Thymus (tissue), 11 donors: ENCODE measurements at regions not wholly inside any gene's neighbourhood (a gene's known extent, or its start where the extent isn't known, plus 50 kb on each side); places are given as distances from the start of the nearest gene placed in this dataset.
A peak's percentile ranks its signal among the peaks of the same experiment; 100 is the strongest.

ENCODE experiments used
- DNase-seq, 9 donors: peaks; one replicate each; pipeline ENCODE4 v3.0.0-alpha.2; 2013; ENCODE audit warnings: low spot score in 9 of 9, low read depth in 6 of 9, missing footprints in 1 of 9
- H3K27ac ChIP-seq, 2 donors: one replicate each; pipeline ENCODE4 v1.5.1; 2013; ENCODE audit warnings: control low read depth in 1 of 2, low read depth in 1 of 2, low read length in 1 of 2, mild to moderate bottlenecking in 1 of 2, moderate library complexity in 1 of 2
- H3K27me3 ChIP-seq, 2 donors: one replicate each; pipeline ENCODE4 v1.5.1; 2013; ENCODE audit warnings: low read length in 1 of 2; ENCODE audit not compliant: control insufficient read depth in 2 of 2, insufficient read depth in 1 of 2
- H3K36me3 ChIP-seq, 2 donors: one replicate each; pipeline ENCODE4 v1.5.1; 2013; ENCODE audit warnings: low read length in 1 of 2, mild to moderate bottlenecking in 1 of 2, moderate library complexity in 1 of 2; ENCODE audit not compliant: control insufficient read depth in 2 of 2, insufficient read depth in 2 of 2
- H3K4me1 ChIP-seq, 2 donors: one replicate each; pipeline ENCODE4 v1.5.1; 2013; ENCODE audit warnings: low read length in 2 of 2; ENCODE audit not compliant: control insufficient read depth in 2 of 2, insufficient read depth in 2 of 2
- H3K4me3 ChIP-seq, 2 donors: one replicate each; pipeline ENCODE4 v1.5.1; 2013; ENCODE audit warnings: low read length in 2 of 2, control low read depth in 1 of 2, mild to moderate bottlenecking in 1 of 2
- H3K9me3 ChIP-seq, 2 donors: one replicate each; pipeline ENCODE4 v1.5.1; 2013; ENCODE audit warnings: low read length in 1 of 2, mild to moderate bottlenecking in 1 of 2; ENCODE audit not compliant: control insufficient read depth in 2 of 2, insufficient read depth in 1 of 2
- WGBS: extraction: QIAGEN DNeasy Blood & Tissue Kit; methylation state at CpG from one replicate; pipeline ENCODE4 v1.1.7; 2013; 5-methylcytosine and 5-hydroxymethylcytosine counted together
- donor health status: healthy.

- no peak for DNase-seq
- WGBS, result 95% methylated on average over 9 of the region's 9 CpGs
- H3K4me1 ChIP-seq, result peaks cover 28 to 46% of the 10 kb centered on the region in 2 donors
- no peaks in the 10 kb centered on the region for H3K9me3 ChIP-seq
- peaks cover 0 to 3% of the 10 kb centered on the region in 2 donors for H3K27me3 ChIP-seq
- H3K4me3 ChIP-seq, result no peak overlapping the region
- no peaks in the 10 kb centered on the region for H3K36me3 ChIP-seq
- H3K27ac ChIP-seq, result no peak overlapping the region
Measured at GRCh38 chr22:48151641-48152040, 1389.2 kb downstream of the TBC1D22A start.

GRCh38 chr22:48147831-48148230, 1385.4 kb downstream of the TBC1D22A start:
- Histone ChIP-seq H3K9me3 (no peaks in the 10 kb centered on the region), H3K27me3 (peaks cover 0 to under 1% of the 10 kb centered on the region in 2 donors), H3K4me1 (peaks cover 27 to 37% of the 10 kb centered on the region in 2 donors), H3K27ac (no peak overlapping the region), H3K4me3 (no peak overlapping the region), H3K36me3 (no peaks in the 10 kb centered on the region)
- no peak for DNase-seq
- WGBS, result 90% methylated on average over 9 of the region's 9 CpGs

GRCh38 chr22:48147404-48147803, 1385.0 kb downstream of the TBC1D22A start:
- no peak overlapping the region for H3K4me3 ChIP-seq
- H3K36me3 ChIP-seq, result no peaks in the 10 kb centered on the region
- peaks cover 27 to 36% of the 10 kb centered on the region in 2 donors for H3K4me1 ChIP-seq
- WGBS, result 70% methylated on average over 4 of the region's 4 CpGs
- H3K27me3 ChIP-seq, result no peaks in the 10 kb centered on the region
- DNase-seq, result no peak
- H3K9me3 ChIP-seq, result no peaks in the 10 kb centered on the region
- no peak overlapping the region for H3K27ac ChIP-seq

- 17% methylated on average over 6 of the region's 6 CpGs for WGBS
- H3K27ac ChIP-seq, result no peak overlapping the region
- peaks cover 25 to 38% of the 10 kb centered on the region in 2 donors for H3K4me1 ChIP-seq
- no peak overlapping the region for H3K4me3 ChIP-seq
- no peaks in the 10 kb centered on the region for H3K27me3 ChIP-seq
- no peaks in the 10 kb centered on the region for H3K9me3 ChIP-seq
- no peak for DNase-seq
- no peaks in the 10 kb centered on the region for H3K36me3 ChIP-seq
Measured at GRCh38 chr22:48146426-48146825, 1384.0 kb downstream of the TBC1D22A start.

- Histone ChIP-seq H3K36me3 (no peaks in the 10 kb centered on the region), H3K4me3 (no peak overlapping the region), H3K4me1 (peaks cover 32 to 45% of the 10 kb centered on the region in 2 donors), H3K27ac (no peak overlapping the region), H3K27me3 (no peaks in the 10 kb centered on the region), H3K9me3 (no peaks in the 10 kb centered on the region)
- no peak for DNase-seq
- 26% methylated on average over 7 of the region's 7 CpGs for WGBS
Measured at GRCh38 chr22:48145738-48146137, 1383.3 kb downstream of the TBC1D22A start.

DNA sequence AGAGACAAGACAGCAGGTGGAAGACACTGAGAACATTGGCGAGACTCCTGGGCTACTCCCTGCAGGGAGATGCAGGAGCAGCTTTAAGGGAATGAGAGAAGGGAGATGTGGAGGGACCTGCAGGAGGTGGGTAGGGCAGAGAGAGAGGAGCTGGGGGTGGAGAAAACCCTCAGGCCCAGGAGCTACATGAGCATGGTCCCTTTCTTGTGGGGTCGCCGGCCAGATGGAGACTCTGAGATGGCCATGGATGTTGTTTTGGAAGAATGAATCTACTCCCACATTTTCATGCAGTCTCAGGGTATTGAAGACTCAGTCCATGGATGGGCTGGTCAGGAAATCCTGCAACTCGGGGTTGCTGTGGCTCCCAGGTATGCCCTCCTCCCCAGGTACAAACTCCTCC, 1381.9 kb downstream of the TBC1D22A start:
- H3K4me3 ChIP-seq, result no peak overlapping the region
- over 99% methylated on average over 4 of the region's 4 CpGs for WGBS
- no peak for DNase-seq
- H3K36me3 ChIP-seq, result no peaks in the 10 kb centered on the region
- H3K4me1 ChIP-seq, result peaks cover 46 to 59% of the 10 kb centered on the region in 2 donors
- no peaks in the 10 kb centered on the region for H3K9me3 ChIP-seq
- H3K27me3 ChIP-seq, result no peaks in the 10 kb centered on the region
- no peak overlapping the region for H3K27ac ChIP-seq

- H3K9me3 ChIP-seq, result no peaks in the 10 kb centered on the region
- H3K36me3 ChIP-seq, result no peaks in the 10 kb centered on the region
- no peak for DNase-seq
- H3K4me1 ChIP-seq, result peaks cover 51 to 64% of the 10 kb centered on the region in 2 donors
- no peaks in the 10 kb centered on the region for H3K27me3 ChIP-seq
- H3K4me3 ChIP-seq, result no peak overlapping the region
- no peak overlapping the region for H3K27ac ChIP-seq
- 97% methylated on average over 7 of the region's 7 CpGs for WGBS
Measured at GRCh38 chr22:48143856-48144255, 1381.4 kb downstream of the TBC1D22A start.

DNA sequence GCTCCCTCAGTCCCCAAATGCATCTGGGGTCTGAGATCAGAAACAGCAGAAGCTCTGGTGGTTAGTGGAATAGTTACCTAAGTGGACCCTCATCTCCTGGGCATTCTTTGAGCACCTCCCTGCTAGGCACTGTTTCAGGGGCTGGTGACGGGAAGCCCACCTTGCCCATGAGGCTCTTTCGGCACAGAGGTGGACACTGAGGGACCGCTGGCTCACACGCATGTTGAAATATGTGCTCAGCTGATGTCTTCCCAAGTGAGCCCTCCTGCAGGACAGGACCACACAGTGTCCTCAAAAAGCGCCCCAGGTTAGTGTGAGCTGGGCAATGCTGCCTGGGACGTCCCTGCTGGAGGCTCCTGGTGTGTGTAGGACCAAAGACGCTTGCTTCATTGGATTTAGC, 1379.9 kb downstream of the TBC1D22A start:
- 97% methylated on average over 7 of the region's 7 CpGs for WGBS
- Histone ChIP-seq H3K36me3 (no peaks in the 10 kb centered on the region), H3K9me3 (no peaks in the 10 kb centered on the region), H3K27ac (no peak overlapping the region), H3K4me1 (peaks cover 52 to 70% of the 10 kb centered on the region in 2 donors), H3K4me3 (no peak overlapping the region), H3K27me3 (no peaks in the 10 kb centered on the region)
- no peak for DNase-seq

DNA sequence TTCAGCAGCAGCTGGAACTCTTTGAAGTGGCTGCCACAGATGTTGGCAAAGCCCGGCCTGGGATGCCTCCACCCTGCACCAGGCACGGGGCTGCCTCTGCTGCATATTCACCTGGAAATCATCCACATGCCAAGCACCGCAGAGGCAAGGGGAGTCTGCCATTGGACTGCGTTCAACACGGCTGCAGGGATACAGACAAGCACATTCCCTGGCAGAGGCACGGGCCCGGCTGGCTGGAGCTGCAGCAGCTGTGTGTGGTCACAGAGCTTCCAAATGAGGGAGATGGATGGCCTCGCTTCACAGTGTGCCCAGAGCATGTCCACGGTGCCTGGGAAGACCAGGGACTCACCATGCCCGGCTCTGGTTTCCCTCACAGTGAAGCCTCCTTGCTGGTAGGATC, 1378.9 kb downstream of the TBC1D22A start:
- DNase-seq, result peak in 1 of 9 donors; percentile 47
- H3K36me3 ChIP-seq, result no peaks in the 10 kb centered on the region
- peaks cover 53 to 71% of the 10 kb centered on the region in 2 donors for H3K4me1 ChIP-seq
- H3K9me3 ChIP-seq, result no peaks in the 10 kb centered on the region
- H3K27ac ChIP-seq, result peak overlapping the region in 1 of 2 donors; percentile 76
- no peak overlapping the region for H3K4me3 ChIP-seq
- WGBS, result 71% methylated on average over 10 of the region's 10 CpGs
- no peaks in the 10 kb centered on the region for H3K27me3 ChIP-seq
